Astrocyte of the cerebellum (primary cell): ENCODE measurements at regions not wholly inside any gene's neighbourhood (a gene's known extent, or its start where the extent isn't known, plus 50 kb on each side); places are given as distances from the start of the nearest gene placed in this dataset.

ENCODE experiments used
- DNase-seq: peaks from one replicate; pipeline ENCODE4 v3.0.0-alpha.2; 2011; ENCODE audit warnings: low read depth
- H3K4me3 ChIP-seq: 2 replicates; pipeline ENCODE4 v1.5.1; 2011; ENCODE audit warnings: mild to moderate bottlenecking, low read depth, low read length, moderate library complexity
- in situ Hi-C: cut with HindIII; loops from 2 replicates; pipeline ENCODE4 v1.10.0; 2017; ENCODE audit warnings: low sequenced_read_pairs
- TF ChIP-seq, protein P1 (sequence below): IDR thresholded peaks from 2 replicates; pipeline ENCODE4 v1.5.1; 2012; ENCODE audit warnings: low read length, low read depth, moderate library complexity, mild to moderate bottlenecking; ENCODE audit errors: missing control alignments

DNA sequence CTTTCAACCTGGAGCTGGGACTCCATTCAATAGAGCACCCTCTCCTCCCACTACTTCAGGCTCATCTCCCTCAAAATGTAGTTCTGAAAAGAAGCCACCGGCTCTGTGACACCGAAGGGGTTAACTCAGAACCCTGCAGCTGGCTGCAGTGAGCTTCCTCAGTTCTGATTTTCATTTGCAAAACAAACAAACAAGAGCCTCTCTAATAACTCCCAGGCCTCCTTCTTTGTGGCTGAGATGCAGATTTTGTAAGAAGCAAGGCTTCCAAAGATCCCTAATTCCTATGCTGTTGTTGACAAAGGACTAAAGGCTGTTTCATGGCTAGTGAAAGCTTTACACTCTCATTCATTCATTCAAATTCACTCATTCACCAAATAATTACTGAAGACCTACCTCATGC lies 333.4 kb upstream of the TBX3 start:
- in situ Hi-C loops, result loop anchor here (5.0 kb wide), 1 partner anchor 45 kb away; no protein-coding TSS in a partner anchor
- DNase-seq, result no peak
- no peak overlapping the region for H3K4me3 ChIP-seq
- TF ChIP-seq, protein P1, sequence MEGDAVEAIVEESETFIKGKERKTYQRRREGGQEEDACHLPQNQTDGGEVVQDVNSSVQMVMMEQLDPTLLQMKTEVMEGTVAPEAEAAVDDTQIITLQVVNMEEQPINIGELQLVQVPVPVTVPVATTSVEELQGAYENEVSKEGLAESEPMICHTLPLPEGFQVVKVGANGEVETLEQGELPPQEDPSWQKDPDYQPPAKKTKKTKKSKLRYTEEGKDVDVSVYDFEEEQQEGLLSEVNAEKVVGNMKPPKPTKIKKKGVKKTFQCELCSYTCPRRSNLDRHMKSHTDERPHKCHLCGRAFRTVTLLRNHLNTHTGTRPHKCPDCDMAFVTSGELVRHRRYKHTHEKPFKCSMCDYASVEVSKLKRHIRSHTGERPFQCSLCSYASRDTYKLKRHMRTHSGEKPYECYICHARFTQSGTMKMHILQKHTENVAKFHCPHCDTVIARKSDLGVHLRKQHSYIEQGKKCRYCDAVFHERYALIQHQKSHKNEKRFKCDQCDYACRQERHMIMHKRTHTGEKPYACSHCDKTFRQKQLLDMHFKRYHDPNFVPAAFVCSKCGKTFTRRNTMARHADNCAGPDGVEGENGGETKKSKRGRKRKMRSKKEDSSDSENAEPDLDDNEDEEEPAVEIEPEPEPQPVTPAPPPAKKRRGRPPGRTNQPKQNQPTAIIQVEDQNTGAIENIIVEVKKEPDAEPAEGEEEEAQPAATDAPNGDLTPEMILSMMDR, result no peak

DNA sequence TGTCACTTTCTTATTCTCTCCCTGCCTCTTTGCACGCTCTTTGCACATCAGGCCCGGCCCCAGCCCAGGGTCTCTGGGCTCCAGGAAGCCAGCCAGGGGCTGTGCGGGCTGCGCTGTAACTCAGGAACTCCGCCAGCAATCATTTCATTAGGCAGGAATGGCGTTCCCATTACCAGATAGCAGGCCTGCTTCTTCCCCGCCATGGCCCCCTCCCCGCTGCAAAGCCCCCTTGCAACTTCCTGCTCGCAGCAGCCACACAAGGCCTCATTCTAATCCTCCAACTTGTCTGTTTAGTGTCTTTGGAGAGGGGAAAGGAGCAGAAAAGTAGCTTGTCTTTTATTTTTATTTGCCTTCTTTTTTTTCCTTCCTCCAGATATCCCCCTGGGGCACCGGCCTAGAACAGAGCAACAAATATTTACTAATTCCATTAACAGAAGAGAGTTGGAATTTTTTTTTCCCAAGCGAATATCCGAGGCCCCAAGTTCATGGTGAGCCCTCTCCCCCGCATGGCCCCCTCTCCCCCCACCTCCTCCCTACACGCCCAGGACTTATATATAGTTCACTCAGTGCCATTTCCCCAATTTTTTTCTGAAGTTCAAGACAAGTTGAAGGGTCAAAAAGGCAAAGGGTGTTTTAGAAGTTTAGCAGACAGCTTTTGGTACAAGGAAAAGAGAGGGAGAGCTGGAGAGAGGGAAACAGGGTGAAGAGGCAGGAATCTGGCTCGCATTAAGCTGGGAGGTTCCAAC lies 329.4 kb upstream of the TBX3 start:
- TF ChIP-seq, protein P1, result no peak
- no peak for DNase-seq
- in situ Hi-C loops, result no loop called here
- no peak overlapping the region for H3K4me3 ChIP-seq

DNA sequence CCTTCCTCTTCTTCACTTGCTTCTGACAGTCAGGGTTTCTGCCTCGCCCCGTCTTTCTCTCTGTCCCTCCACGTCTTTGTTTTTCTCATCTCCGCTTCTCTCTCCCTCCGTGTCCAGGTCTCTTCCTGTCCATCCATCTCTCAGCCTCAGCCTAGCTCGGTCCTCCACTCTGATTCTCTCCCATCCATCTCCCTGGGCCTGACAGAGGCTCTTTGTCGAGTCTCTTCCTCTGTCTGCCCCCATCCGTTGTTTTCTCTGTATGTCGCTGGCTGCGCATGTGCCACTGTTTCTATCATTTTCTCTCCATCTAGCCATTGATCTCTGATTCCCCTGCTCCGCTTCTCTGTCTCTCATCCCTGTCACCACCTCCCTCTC lies 328.9 kb upstream of the TBX3 start:
- DNase-seq, result no peak
- in situ Hi-C loops, result no loop called here
- H3K4me3 ChIP-seq, result no peak overlapping the region
- TF ChIP-seq, protein P1, result no peak

DNA sequence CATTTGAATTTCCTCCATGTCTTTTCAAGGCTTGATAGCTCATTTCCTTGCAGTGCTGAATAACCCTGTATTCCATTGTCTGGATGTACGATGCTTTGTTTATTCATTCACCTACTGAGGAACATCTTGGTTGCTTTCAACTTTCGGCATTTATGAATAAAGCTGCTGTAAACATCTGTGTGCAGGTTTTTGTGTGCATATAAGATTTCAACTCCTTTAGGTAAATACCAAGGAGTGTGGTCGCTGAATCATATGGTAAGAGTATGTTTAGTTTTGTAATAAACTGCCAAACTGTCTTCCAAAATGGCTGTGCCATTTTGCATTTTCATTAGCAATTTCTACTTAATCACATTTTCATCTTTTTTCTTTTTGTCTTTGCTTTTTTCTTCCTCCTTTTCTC lies 327.7 kb upstream of the TBX3 start:
- no peak overlapping the region for H3K4me3 ChIP-seq
- in situ Hi-C loops, result no loop called here
- DNase-seq, result no peak
- TF ChIP-seq, protein P1, result no peak

DNA sequence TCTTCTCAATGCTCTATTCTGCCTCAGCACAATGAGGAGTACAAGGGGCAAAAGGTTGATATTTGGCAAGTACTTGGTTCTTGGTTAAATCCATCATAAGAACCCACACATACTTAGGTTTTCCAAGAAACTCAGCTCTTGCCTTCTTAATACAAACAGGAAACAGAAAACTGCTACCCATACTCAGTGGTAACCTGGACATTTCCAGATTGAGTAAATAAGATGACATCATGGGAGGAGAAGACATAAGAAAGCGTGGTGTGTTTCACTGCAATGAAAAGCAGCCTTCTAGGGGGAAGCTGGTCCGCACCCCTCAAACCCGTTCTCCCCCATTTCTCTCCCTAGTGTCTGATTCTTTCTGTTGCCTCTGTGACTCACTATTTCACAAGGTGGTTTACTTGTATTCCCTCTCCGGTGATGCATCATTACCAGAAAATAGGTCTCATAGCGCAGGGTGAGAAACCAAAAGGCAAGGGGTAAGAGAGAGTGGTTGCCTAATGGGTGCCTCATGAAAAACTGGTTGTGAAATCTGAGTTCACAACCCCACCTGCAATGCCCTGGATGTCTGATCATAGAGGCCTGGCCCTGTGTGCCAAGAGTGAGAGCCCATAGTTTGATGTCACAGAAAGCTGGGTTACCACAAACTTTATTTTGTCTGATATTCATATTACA lies 326.5 kb upstream of the TBX3 start:
- H3K4me3 ChIP-seq, result no peak overlapping the region
- TF ChIP-seq, protein P1, result no peak
- no peak for DNase-seq
- in situ Hi-C loops, result no loop called here

DNA sequence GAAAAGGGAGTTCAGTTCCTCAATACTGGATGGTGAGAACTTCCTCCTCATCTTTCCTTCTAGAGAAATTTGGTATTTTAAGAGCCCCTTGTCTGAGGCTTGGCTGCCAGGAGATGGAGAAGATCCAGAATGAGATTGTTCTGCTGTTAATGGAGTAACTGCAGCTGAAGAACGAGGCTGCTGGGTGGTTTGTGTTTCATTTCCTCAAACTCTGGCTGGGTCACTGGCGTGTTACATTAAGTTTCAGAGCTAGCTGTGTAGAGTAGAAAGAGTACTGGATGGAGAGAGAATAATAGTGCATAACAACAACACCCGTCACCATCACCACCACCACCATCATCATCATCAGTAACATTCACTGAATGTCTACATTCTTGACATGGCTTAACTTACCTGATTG lies 325.0 kb upstream of the TBX3 start:
- no peak for DNase-seq
- in situ Hi-C loops, result no loop called here
- TF ChIP-seq, protein P1, result no peak
- no peak overlapping the region for H3K4me3 ChIP-seq
